ENCODE measurements at regions not wholly inside any gene's neighbourhood (a gene's known extent, or its start where the extent isn't known, plus 50 kb on each side); places are given as distances from the start of the nearest gene placed in this dataset.

DNA sequence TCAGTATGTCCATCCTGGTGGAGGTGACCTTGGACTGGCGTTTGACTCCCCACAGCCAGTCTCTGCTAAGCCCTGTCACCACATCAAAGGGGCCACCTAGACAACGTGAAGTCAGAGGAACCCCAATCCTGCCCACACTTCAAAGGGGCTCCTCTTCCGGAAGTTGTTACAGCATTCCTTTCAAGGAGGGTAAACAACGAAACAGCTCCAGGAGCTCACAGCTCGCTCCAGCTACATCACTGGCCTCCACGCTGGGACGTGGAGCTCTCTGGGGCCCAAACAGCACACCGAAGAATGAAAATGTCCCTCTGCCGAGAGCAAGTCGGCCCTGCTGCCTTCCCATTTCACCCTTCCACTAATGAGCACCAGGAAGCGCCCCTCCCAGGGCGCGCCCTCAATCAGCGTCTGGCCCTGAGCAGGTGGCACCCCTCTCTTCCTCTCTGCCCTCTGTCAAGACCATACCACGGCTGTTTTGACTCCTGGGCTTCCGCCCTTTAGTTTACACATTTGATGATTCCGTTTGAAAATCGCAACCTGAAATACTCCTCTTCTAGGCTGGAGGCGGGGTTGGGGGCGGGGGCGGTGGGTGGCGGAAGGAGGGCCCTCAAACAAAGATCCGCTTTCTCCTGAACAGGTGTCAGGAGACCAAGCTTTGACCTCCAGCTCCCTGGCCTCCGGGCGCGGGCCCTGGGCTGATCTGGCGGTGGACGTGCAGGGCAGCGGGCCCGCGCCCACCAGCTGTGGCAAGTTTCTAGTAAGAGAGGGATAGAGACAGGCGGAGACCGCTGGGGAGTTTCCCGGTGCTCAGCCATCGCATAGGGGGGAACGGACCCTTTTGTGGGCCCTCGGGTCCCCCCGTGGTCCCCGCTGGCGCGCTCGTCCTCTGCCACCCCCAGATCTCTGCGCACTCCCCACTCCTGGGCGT lies 53.1 kb upstream of the KDM7A start:
- TF ChIP-seq, protein P1, sequence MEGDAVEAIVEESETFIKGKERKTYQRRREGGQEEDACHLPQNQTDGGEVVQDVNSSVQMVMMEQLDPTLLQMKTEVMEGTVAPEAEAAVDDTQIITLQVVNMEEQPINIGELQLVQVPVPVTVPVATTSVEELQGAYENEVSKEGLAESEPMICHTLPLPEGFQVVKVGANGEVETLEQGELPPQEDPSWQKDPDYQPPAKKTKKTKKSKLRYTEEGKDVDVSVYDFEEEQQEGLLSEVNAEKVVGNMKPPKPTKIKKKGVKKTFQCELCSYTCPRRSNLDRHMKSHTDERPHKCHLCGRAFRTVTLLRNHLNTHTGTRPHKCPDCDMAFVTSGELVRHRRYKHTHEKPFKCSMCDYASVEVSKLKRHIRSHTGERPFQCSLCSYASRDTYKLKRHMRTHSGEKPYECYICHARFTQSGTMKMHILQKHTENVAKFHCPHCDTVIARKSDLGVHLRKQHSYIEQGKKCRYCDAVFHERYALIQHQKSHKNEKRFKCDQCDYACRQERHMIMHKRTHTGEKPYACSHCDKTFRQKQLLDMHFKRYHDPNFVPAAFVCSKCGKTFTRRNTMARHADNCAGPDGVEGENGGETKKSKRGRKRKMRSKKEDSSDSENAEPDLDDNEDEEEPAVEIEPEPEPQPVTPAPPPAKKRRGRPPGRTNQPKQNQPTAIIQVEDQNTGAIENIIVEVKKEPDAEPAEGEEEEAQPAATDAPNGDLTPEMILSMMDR (IDR thresholded peaks at IDR 0.05), result no peak
- no peak for TF ChIP-seq POLR2A (IDR thresholded peaks at IDR 0.05)
